Esophagus muscularis mucosa (tissue), 3 donors: ENCODE measurements at regions not wholly inside any gene's neighbourhood (a gene's known extent, or its start where the extent isn't known, plus 50 kb on each side); places are given as distances from the start of the nearest gene placed in this dataset.

Experiments used
- CTCF ChIP-seq, 3 experiments: fragments of 200-600 bp in 2 of 3; fragments of 450-650 bp in 1 of 3; sonication (generic) in 2 of 3; IDR thresholded peaks; one replicate each; pipeline ENCODE4 v1.5.1; 2017 to 2019; ENCODE audit warnings: antibody characterized with exemption in 3 of 3, mild to moderate bottlenecking in 2 of 3, moderate library complexity in 1 of 3
- POLR2AphosphoS5 ChIP-seq, 2 donors: sonication (generic); formaldehyde crosslinking; IDR thresholded peaks; one replicate each; pipeline ENCODE4 v1.6.1; 2017; ENCODE audit warnings: antibody characterized with exemption in 2 of 2

GRCh38 chr20:20946122-20946759 lies 159.9 kb downstream of the LINC00237 start:
- TF ChIP-seq POLR2AphosphoS5 (IDR thresholded peaks at IDR 0.05) = no peak
- TF ChIP-seq CTCF (IDR thresholded peaks at IDR 0.05) = no peak
